ENCODE measurements at regions not wholly inside any gene's neighbourhood (a gene's known extent, or its start where the extent isn't known, plus 50 kb on each side); places are given as distances from the start of the nearest gene placed in this dataset.

GRCh38 chr2:5986801-5987787, 294.9 kb downstream of the SOX11 start:
- DNase-seq (ENCODE audit: low read depth in 2 of 2), result no peak

GRCh38 chr2:5988120-5988519, 295.9 kb downstream of the SOX11 start:
- no peak for DNase-seq (ENCODE audit: low read depth in 2 of 2)

- DNase-seq (ENCODE audit: low read depth in 2 of 2), result no peak
Observed at GRCh38 chr2:5990086-5990485, 297.9 kb downstream of the SOX11 start.

GRCh38 chr2:5991305-5991968, 299.3 kb downstream of the SOX11 start:
- no peak for DNase-seq (ENCODE audit: low read depth in 2 of 2)

- DNase-seq (ENCODE audit: low read depth in 2 of 2), result no peak
Observed at GRCh38 chr2:5995832-5996231, 303.6 kb downstream of the SOX11 start.

GRCh38 chr2:6008186-6008585, 316.0 kb downstream of the SOX11 start:
- no peak for DNase-seq (ENCODE audit: low read depth in 2 of 2)

- peak; percentile 45 to 55 for DNase-seq (ENCODE audit: low read depth in 2 of 2)
Observed at GRCh38 chr2:6008726-6009125, 316.5 kb downstream of the SOX11 start.

GRCh38 chr2:6010163-6010562, 318.0 kb downstream of the SOX11 start:
- no peak for DNase-seq (ENCODE audit: low read depth in 2 of 2)

- DNase-seq (ENCODE audit: low read depth in 2 of 2), result peak; percentile 61 to 71
Observed at GRCh38 chr2:6011921-6012320, 319.7 kb downstream of the SOX11 start.

- no peak for DNase-seq (ENCODE audit: low read depth in 2 of 2)
Observed at GRCh38 chr2:6017736-6018286, 325.6 kb downstream of the SOX11 start.

GRCh38 chr2:6024229-6024628, 332.0 kb downstream of the SOX11 start:
- DNase-seq (ENCODE audit: low read depth in 2 of 2), result no peak

- no peak for DNase-seq (ENCODE audit: low read depth in 2 of 2)
Observed at GRCh38 chr2:6024784-6025183, 332.6 kb downstream of the SOX11 start.

- no peak for DNase-seq (ENCODE audit: low read depth in 2 of 2)
Observed at GRCh38 chr2:6025391-6025790, 333.2 kb downstream of the SOX11 start.

GRCh38 chr2:6027066-6027465, 334.9 kb downstream of the SOX11 start:
- DNase-seq (ENCODE audit: low read depth in 2 of 2), result no peak

GRCh38 chr2:6031200-6031867, 339.1 kb downstream of the SOX11 start:
- no peak for DNase-seq (ENCODE audit: low read depth in 2 of 2)

GRCh38 chr2:6036211-6036610, 344.0 kb downstream of the SOX11 start:
- DNase-seq (ENCODE audit: low read depth in 2 of 2), result no peak

- no peak for DNase-seq (ENCODE audit: low read depth in 2 of 2)
Observed at GRCh38 chr2:6043238-6043637, 351.1 kb downstream of the SOX11 start.

- no peak for DNase-seq (ENCODE audit: low read depth in 2 of 2)
Observed at GRCh38 chr2:6052649-6053048, 360.5 kb downstream of the SOX11 start.

GRCh38 chr2:6053743-6054142, 361.6 kb downstream of the SOX11 start:
- no peak for DNase-seq (ENCODE audit: low read depth in 2 of 2)

GRCh38 chr2:6054161-6054671, 362.0 kb downstream of the SOX11 start:
- DNase-seq (ENCODE audit: low read depth in 2 of 2), result no peak

- no peak for DNase-seq (ENCODE audit: low read depth in 2 of 2)
Observed at GRCh38 chr2:6060992-6061663, 368.9 kb downstream of the SOX11 start.
